BJ (cell line): ENCODE measurements at regions not wholly inside any gene's neighbourhood (a gene's known extent, or its start where the extent isn't known, plus 50 kb on each side); places are given as distances from the start of the nearest gene placed in this dataset.

Experiments
- CTCF ChIA-PET: fragments of 350-600 bp; formaldehyde crosslinking; extraction: SDS; loops from one replicate; lab custom pipeline; 2021; ENCODE audit warnings: antibody characterized with exemption, inconsistent platforms; lab: Yijun Ruan, JAX
- POLR2A ChIA-PET: fragments of 300-600 bp; sonication (Branson Sonifier 250); formaldehyde crosslinking; extraction: SDS; loops from one replicate; lab custom pipeline; 2021; ENCODE audit warnings: antibody characterized with exemption; lab: Charles Lee
- DNase-seq: peaks from one replicate; pipeline ENCODE4 v3.0.0-alpha.2; 2011; ENCODE audit warnings: low read depth
- H3K27me3 ChIP-seq: 2 replicates; pipeline ENCODE4 v1.6.0; 2011; ENCODE audit warnings: low read length; ENCODE audit not compliant: control insufficient read depth, insufficient read depth
- H3K36me3 ChIP-seq: 2 replicates; pipeline ENCODE4 v1.5.1; 2011; ENCODE audit warnings: low read length; ENCODE audit not compliant: control insufficient read depth, insufficient read depth
- H3K4me3 ChIP-seq: 2 replicates; pipeline ENCODE4 v1.5.1; 2011; ENCODE audit warnings: low read depth, mild to moderate bottlenecking, control low read depth, low read length
- TF ChIP-seq, protein P1 (sequence below): IDR thresholded peaks from 2 replicates; pipeline ENCODE4 v1.5.1; 2011; ENCODE audit warnings: low read depth, mild to moderate bottlenecking, control low read depth, inconsistent platforms, low read length, moderate library complexity; ENCODE audit not compliant: insufficient read depth

GRCh38 chr18:59768409-59768808, 71.2 kb upstream of the CCBE1 start:
- no peak for DNase-seq
- Histone ChIP-seq H3K27me3 (no peaks in the 10 kb centered on the region), H3K36me3 (no peaks in the 10 kb centered on the region), H3K4me3 (no peak overlapping the region)
- TF ChIP-seq, protein P1, sequence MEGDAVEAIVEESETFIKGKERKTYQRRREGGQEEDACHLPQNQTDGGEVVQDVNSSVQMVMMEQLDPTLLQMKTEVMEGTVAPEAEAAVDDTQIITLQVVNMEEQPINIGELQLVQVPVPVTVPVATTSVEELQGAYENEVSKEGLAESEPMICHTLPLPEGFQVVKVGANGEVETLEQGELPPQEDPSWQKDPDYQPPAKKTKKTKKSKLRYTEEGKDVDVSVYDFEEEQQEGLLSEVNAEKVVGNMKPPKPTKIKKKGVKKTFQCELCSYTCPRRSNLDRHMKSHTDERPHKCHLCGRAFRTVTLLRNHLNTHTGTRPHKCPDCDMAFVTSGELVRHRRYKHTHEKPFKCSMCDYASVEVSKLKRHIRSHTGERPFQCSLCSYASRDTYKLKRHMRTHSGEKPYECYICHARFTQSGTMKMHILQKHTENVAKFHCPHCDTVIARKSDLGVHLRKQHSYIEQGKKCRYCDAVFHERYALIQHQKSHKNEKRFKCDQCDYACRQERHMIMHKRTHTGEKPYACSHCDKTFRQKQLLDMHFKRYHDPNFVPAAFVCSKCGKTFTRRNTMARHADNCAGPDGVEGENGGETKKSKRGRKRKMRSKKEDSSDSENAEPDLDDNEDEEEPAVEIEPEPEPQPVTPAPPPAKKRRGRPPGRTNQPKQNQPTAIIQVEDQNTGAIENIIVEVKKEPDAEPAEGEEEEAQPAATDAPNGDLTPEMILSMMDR: no peak
- ChIA-PET CTCF (interaction anchor here (1.4 to 3.5 kb wide), 4 partner anchors 11 to 137 kb away, joined by 5 to 20 read pairs (median 8); partner anchors contain the start of gene CCBE1), POLR2A (no interaction called here)

- H3K4me3 ChIP-seq: no peak overlapping the region
- no peaks in the 10 kb centered on the region for H3K36me3 ChIP-seq
- ChIA-PET POLR2A (interaction anchor here (0.5 to 0.7 kb wide), 2 partner anchors 23 to 201 kb away, joined by 5 to 6 read pairs; no protein-coding TSS in a partner anchor), CTCF (interaction anchor here (0.7 to 3.5 kb wide), 7 partner anchors 11 to 309 kb away, joined by 3 to 20 read pairs (median 4); partner anchors contain the start of gene CCBE1)
- no peak for DNase-seq
- H3K27me3 ChIP-seq: no peaks in the 10 kb centered on the region
- TF ChIP-seq, protein P1: no peak
These were observed 70.5 kb upstream of the CCBE1 start for GRCh38 chr18:59767732-59768131.

GRCh38 chr18:59765343-59765742, 68.1 kb upstream of the CCBE1 start:
- Histone ChIP-seq H3K36me3 (no peaks in the 10 kb centered on the region), H3K27me3 (no peaks in the 10 kb centered on the region), H3K4me3 (no peak overlapping the region)
- CTCF ChIA-PET: interaction anchor here (1.4 kb wide), 1 partner anchor 68 kb away, joined by 5 read pairs; the partner anchor contains the start of gene CCBE1
- no peak for DNase-seq
- TF ChIP-seq, protein P1: no peak
- POLR2A ChIA-PET: no interaction called here

DNA sequence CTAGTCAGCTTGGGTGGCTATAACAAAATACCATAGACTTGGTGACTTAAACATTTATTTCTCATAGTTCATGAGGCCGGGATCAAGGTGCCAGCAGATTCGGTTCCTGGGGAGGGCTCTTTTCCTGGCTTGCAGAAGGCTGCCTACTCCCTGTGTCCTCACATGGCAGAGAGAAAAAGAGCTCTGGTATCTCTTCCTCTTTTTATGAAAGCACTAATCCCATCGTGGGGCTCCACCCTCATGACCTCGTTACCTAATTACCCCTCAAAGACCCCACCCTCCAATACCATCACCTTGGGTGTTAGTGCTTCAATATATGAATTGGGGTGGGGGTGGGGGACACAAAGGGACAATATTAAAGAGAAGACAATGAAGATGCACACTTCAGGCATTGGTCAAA, 67.1 kb upstream of the CCBE1 start:
- ChIA-PET CTCF (interaction anchor here (0.6 to 1.8 kb wide), 6 partner anchors 8 to 48 kb away, joined by 3 to 5 read pairs (median 3); no protein-coding TSS in a partner anchor), POLR2A (no interaction called here)
- H3K4me3 ChIP-seq: no peak overlapping the region
- no peaks in the 10 kb centered on the region for H3K27me3 ChIP-seq
- no peak for DNase-seq
- no peaks in the 10 kb centered on the region for H3K36me3 ChIP-seq
- TF ChIP-seq, protein P1: no peak

GRCh38 chr18:59763541-59764136, 66.4 kb upstream of the CCBE1 start:
- ChIA-PET CTCF (interaction anchor here (0.6 to 1.8 kb wide), 7 partner anchors 9 to 58 kb away, joined by 3 to 5 read pairs (median 3); no protein-coding TSS in a partner anchor), POLR2A (interaction anchor here (0.6 kb wide), 1 partner anchor 67 kb away, joined by 5 read pairs; no protein-coding TSS in a partner anchor)
- DNase-seq: no peak
- H3K4me3 ChIP-seq: no peak overlapping the region
- H3K27me3 ChIP-seq: no peaks in the 10 kb centered on the region
- no peaks in the 10 kb centered on the region for H3K36me3 ChIP-seq
- TF ChIP-seq, protein P1: no peak
